Liver (tissue), 8 donors: ENCODE measurements at regions not wholly inside any gene's neighbourhood (a gene's known extent, or its start where the extent isn't known, plus 50 kb on each side); places are given as distances from the start of the nearest gene placed in this dataset.
"Not testable (repeated sequence)": the region's sequence is repeated elsewhere in the genome, so short reads cannot be mapped to it uniquely, and the experiment has no call there.

ENCODE experiments used
- DNase-seq: peaks from one replicate; pipeline ENCODE4 v3.0.0-alpha.2; 2017; ENCODE audit warnings: low spot score
- H3K27ac ChIP-seq, 2 donors: one replicate each; pipeline ENCODE4 v1.7.0; 2013; ENCODE audit warnings: inconsistent platforms in 2 of 2, low read length in 2 of 2, control low read depth in 1 of 2, low read depth in 1 of 2, mild to moderate bottlenecking in 1 of 2
- H3K27me3 ChIP-seq, 4 donors: one replicate each; pipeline versions ENCODE4 v1.6.1 to v1.7.0; 2013; ENCODE audit warnings: low read length in 3 of 4, inconsistent platforms in 1 of 4, mild to moderate bottlenecking in 1 of 4, moderate library complexity in 1 of 4; ENCODE audit not compliant: control insufficient read depth in 4 of 4, insufficient read depth in 4 of 4
- H3K36me3 ChIP-seq, 4 donors: one replicate each; pipeline versions ENCODE4 v1.6.1 to v1.7.0; 2013; ENCODE audit warnings: low read length in 3 of 4, mild to moderate bottlenecking in 3 of 4, low read depth in 1 of 4, moderate library complexity in 1 of 4; ENCODE audit not compliant: control insufficient read depth in 4 of 4, insufficient read depth in 3 of 4
- H3K4me1 ChIP-seq, 4 donors: one replicate each; pipeline versions ENCODE4 v1.6.1 to v1.7.0; 2013; ENCODE audit warnings: low read length in 3 of 4, mild to moderate bottlenecking in 3 of 4, moderate library complexity in 1 of 4; ENCODE audit not compliant: control insufficient read depth in 4 of 4, insufficient read depth in 4 of 4
- H3K4me3 ChIP-seq, 3 donors: one replicate each; pipeline versions ENCODE4 v1.6.1 to v1.7.0; 2013; ENCODE audit warnings: low read length in 3 of 3, control low read depth in 1 of 3, low read depth in 1 of 3, mild to moderate bottlenecking in 1 of 3
- H3K9ac ChIP-seq, 2 donors: one replicate each; pipeline ENCODE4 v1.7.0; 2013; ENCODE audit warnings: low read length in 2 of 2, mild to moderate bottlenecking in 2 of 2, moderate library complexity in 2 of 2, control low read depth in 1 of 2, low read depth in 1 of 2
- H3K9me3 ChIP-seq, 4 donors: one replicate each; pipeline versions ENCODE4 v1.6.1 to v1.7.0; 2013; ENCODE audit warnings: low read length in 3 of 4; ENCODE audit not compliant: control insufficient read depth in 4 of 4
- EGR1 ChIP-seq, 2 donors: IDR thresholded peaks; 2 replicates each; pipeline ENCODE4 v1.6.1; 2016 to 2018; ENCODE audit warnings: antibody characterized with exemption in 2 of 2, low read depth in 2 of 2
- FOXA1 ChIP-seq: IDR thresholded peaks from 2 replicates; pipeline ENCODE4 v1.6.1; 2016; ENCODE audit warnings: antibody characterized with exemption
- HNF4A ChIP-seq, 2 donors: conservative IDR thresholded peaks; 2 replicates each; pipeline ENCODE4 v1.6.1; 2016; ENCODE audit warnings: antibody characterized with exemption in 2 of 2, mild to moderate bottlenecking in 2 of 2
- HNF4G ChIP-seq: IDR thresholded peaks from 2 replicates; pipeline ENCODE4 v1.6.1; 2016; ENCODE audit warnings: antibody characterized with exemption
- JUND ChIP-seq, 2 donors: IDR thresholded peaks; 2 replicates each; pipeline ENCODE4 v1.6.1; 2016; ENCODE audit warnings: antibody characterized with exemption in 2 of 2
- NR2F2 ChIP-seq: IDR thresholded peaks from 2 replicates; pipeline ENCODE4 v1.6.1; 2016; ENCODE audit warnings: antibody characterized with exemption
- RAD21 ChIP-seq, 2 donors: IDR thresholded peaks; 2 replicates each; pipeline ENCODE4 v1.6.1; 2016; ENCODE audit warnings: antibody characterized with exemption in 2 of 2, mild to moderate bottlenecking in 2 of 2
- RXRA ChIP-seq, 2 donors: IDR thresholded peaks; 2 replicates each; pipeline ENCODE4 v1.6.1; 2017 to 2018; ENCODE audit warnings: antibody characterized with exemption in 2 of 2, mild to moderate bottlenecking in 1 of 2
- SP1 ChIP-seq: IDR thresholded peaks from 2 replicates; pipeline ENCODE4 v1.6.1; 2018; ENCODE audit warnings: antibody characterized with exemption, mild to moderate bottlenecking
- TAF1 ChIP-seq: conservative IDR thresholded peaks from 2 replicates; pipeline ENCODE4 v1.6.1; 2016; ENCODE audit warnings: antibody characterized with exemption, mild to moderate bottlenecking
- YY1 ChIP-seq: IDR thresholded peaks from 2 replicates; pipeline ENCODE4 v1.6.1; 2016; ENCODE audit warnings: antibody characterized with exemption, mild to moderate bottlenecking
- WGBS: extraction: QIAGEN DNeasy Blood & Tissue Kit; methylation state at CpG from one replicate; pipeline ENCODE4 v1.1.7; 2013; 5-methylcytosine and 5-hydroxymethylcytosine counted together
- TF ChIP-seq, protein P1 (sequence below): IDR thresholded peaks from 2 replicates; pipeline ENCODE4 v1.6.1; 2016; ENCODE audit warnings: antibody characterized with exemption
- TF ChIP-seq, protein P2 (sequence below): fragments of 150-350 bp; IDR thresholded peaks from 2 replicates; pipeline ENCODE4 v1.5.1; 2017; ENCODE audit warnings: improper control_type of control experiment, low read depth, low read length; ENCODE audit not compliant: missing input control
- TF ChIP-seq, protein P3 (sequence below): IDR thresholded peaks from 2 replicates; pipeline ENCODE4 v1.6.1; 2016; ENCODE audit warnings: antibody characterized with exemption
- TF ChIP-seq, protein P4 (sequence below): IDR thresholded peaks from 2 replicates; pipeline ENCODE4 v1.6.1; 2016; ENCODE audit warnings: antibody characterized with exemption
- donor health status: healthy.
- donor health status: healthy.
- donor health status: healthy.
- donor health status: healthy.
- donor health status: healthy.

DNA sequence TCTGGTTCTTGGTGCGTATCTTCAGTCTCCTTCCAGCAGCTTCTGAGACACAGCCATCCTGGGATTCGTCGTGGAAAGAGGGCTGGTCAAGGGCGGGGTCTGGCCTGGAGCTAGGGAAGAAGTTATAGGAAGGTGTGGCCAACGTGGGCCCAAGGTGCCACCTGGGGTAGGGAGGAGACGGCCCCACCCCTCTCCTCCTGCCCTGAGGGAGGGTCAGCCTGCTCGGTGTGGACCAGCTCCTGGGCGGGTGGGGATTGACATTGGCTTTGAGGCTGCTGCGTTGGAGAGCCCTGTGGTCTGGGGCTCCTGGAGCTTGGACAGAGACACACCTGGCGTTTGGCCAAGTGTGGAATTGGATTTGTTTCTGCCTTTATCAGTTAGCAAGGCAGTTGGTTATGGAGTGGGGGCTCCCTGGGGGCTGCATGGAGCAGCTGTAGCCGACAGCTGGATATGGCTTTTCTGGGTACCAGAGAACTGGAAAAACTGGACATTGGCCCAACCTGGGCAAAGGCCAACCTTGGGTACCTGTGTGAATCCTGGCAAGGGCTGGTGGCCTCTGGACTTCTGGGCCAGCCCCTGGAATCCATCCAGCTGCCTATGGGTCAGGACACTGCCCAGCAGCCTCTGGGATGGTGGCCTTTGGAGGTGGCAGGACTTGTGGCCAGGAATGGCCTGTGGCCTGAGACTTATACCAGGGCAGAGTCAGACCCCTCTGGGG is 75.7 kb upstream of the PPP1R26 start:
- peak in 1 of 2 donors; percentile 31 for TF ChIP-seq RXRA (IDR thresholded peaks at IDR 0.05)
- TF ChIP-seq HNF4A (conservative IDR thresholded peaks at IDR 0.05) = peak; percentile 86 to 93
- no peak for TF ChIP-seq FOXA1
- 56% methylated on average over 11 of the region's 11 CpGs for WGBS
- H3K9me3 ChIP-seq = no peaks in the 10 kb centered on the region
- DNase-seq = no peak
- no peaks in the 10 kb centered on the region for H3K27me3 ChIP-seq
- H3K4me1 ChIP-seq = peaks cover 0 to 6% (median 0%) of the 10 kb centered on the region in 4 donors
- H3K4me3 ChIP-seq = no peak overlapping the region
- no peak overlapping the region for H3K9ac ChIP-seq
- H3K27ac ChIP-seq = no peak overlapping the region
- H3K36me3 ChIP-seq = no peaks in the 10 kb centered on the region

DNA sequence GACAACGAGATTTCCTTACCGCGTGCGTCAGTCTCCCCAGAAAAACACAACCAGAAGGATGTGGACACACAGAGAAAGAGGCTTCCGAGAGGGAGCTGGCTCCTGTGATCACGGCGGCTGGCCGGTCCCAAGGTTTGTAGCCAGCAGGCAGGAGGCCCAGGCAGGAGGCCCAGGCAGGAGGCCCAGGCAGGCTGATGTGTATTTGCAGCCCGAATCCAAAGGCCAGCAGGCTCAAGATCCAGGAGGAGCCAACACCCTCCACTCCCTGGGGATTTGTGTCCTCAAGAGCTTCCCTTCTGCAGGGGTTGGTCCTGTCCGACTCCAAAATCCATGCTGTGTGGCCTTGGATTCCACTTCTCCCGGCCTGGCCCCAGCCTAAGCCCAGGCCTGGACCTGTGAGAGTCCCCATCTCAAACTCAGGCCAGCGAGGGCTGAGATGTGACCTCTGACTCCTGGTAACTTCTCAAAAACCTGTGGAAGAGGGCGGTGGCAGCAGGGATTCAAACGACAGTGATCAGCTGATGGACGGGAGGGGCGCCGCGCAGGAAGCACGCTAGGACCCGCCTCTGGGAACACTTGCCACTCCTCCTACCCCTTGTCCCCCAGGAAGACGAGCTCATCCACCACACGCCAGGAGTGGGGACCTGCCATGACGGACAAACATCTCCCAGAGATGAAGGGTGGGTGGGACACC is 75.0 kb upstream of the PPP1R26 start:
- no peaks in the 10 kb centered on the region for H3K9me3 ChIP-seq
- no peak overlapping the region for H3K9ac ChIP-seq
- no peak for TF ChIP-seq FOXA1
- TF ChIP-seq EGR1 (IDR thresholded peaks at IDR 0.05; ENCODE audit: low read depth in 2 of 2) = no peak
- TF ChIP-seq, protein P1, sequence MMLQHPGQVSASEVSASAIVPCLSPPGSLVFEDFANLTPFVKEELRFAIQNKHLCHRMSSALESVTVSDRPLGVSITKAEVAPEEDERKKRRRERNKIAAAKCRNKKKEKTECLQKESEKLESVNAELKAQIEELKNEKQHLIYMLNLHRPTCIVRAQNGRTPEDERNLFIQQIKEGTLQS = no peak
- TF ChIP-seq SP1 = no peak
- no peak for TF ChIP-seq RXRA (IDR thresholded peaks at IDR 0.05)
- TF ChIP-seq, protein P2, sequence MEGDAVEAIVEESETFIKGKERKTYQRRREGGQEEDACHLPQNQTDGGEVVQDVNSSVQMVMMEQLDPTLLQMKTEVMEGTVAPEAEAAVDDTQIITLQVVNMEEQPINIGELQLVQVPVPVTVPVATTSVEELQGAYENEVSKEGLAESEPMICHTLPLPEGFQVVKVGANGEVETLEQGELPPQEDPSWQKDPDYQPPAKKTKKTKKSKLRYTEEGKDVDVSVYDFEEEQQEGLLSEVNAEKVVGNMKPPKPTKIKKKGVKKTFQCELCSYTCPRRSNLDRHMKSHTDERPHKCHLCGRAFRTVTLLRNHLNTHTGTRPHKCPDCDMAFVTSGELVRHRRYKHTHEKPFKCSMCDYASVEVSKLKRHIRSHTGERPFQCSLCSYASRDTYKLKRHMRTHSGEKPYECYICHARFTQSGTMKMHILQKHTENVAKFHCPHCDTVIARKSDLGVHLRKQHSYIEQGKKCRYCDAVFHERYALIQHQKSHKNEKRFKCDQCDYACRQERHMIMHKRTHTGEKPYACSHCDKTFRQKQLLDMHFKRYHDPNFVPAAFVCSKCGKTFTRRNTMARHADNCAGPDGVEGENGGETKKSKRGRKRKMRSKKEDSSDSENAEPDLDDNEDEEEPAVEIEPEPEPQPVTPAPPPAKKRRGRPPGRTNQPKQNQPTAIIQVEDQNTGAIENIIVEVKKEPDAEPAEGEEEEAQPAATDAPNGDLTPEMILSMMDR = no peak
- TF ChIP-seq RAD21 (IDR thresholded peaks at IDR 0.05) = no peak
- no peak for TF ChIP-seq JUND (IDR thresholded peaks at IDR 0.05)
- TF ChIP-seq HNF4G = no peak
- no peak for TF ChIP-seq NR2F2
- no peak for TF ChIP-seq TAF1
- no peak for TF ChIP-seq YY1
- TF ChIP-seq, protein P3, sequence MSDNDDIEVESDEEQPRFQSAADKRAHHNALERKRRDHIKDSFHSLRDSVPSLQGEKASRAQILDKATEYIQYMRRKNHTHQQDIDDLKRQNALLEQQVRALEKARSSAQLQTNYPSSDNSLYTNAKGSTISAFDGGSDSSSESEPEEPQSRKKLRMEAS = no peak
- TF ChIP-seq, protein P4, sequence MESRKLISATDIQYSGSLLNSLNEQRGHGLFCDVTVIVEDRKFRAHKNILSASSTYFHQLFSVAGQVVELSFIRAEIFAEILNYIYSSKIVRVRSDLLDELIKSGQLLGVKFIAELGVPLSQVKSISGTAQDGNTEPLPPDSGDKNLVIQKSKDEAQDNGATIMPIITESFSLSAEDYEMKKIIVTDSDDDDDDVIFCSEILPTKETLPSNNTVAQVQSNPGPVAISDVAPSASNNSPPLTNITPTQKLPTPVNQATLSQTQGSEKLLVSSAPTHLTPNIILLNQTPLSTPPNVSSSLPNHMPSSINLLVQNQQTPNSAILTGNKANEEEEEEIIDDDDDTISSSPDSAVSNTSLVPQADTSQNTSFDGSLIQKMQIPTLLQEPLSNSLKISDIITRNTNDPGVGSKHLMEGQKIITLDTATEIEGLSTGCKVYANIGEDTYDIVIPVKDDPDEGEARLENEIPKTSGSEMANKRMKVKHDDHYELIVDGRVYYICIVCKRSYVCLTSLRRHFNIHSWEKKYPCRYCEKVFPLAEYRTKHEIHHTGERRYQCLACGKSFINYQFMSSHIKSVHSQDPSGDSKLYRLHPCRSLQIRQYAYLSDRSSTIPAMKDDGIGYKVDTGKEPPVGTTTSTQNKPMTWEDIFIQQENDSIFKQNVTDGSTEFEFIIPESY = no peak
- WGBS = 89% methylated on average over 23 of the region's 23 CpGs
- H3K27me3 ChIP-seq = no peaks in the 10 kb centered on the region
- no peak for DNase-seq
- H3K4me1 ChIP-seq = peaks cover 0 to 6% (median 0%) of the 10 kb centered on the region in 4 donors
- H3K36me3 ChIP-seq = no peaks in the 10 kb centered on the region
- H3K27ac ChIP-seq = no peak overlapping the region
- H3K4me3 ChIP-seq = no peak overlapping the region

DNA sequence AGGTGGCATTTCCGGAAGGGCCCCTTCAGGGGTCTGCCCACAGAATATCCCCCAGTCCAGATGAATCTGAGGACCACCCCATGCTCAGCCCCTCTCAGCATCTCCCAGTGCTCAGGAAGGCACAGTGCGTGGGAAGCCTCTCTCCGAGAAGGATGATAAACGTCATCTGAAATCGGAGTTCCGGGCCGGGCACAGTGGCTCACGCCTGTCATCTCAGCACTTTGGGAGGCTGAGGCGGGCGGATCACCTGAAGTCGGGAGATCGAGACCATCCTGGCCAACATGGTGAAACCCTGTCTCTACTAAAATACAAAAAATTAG is 74.5 kb upstream of the PPP1R26 start:
- not testable (repeated sequence) for H3K36me3 ChIP-seq, DNase-seq, H3K27ac ChIP-seq, H3K27me3 ChIP-seq, H3K9ac ChIP-seq, H3K4me3 ChIP-seq, H3K4me1 ChIP-seq, H3K9me3 ChIP-seq
- 95% methylated on average over 12 of the region's 12 CpGs for WGBS
